Panc1 (cell line): ENCODE measurements at regions not wholly inside any gene's neighbourhood (a gene's known extent, or its start where the extent isn't known, plus 50 kb on each side); places are given as distances from the start of the nearest gene placed in this dataset.

Source experiments
- ATAC-seq: fragments of 200-7000 bp; cut with Tn5 transposase; 2 replicates; pipeline ENCODE4 v1.9.1; 2020; ENCODE audit warnings: mild to moderate bottlenecking, moderate library complexity
- BruUV-seq: library from RNA; stranded (reverse); fragments of 400-500 nt; replicated peaks from 2 replicates; lab custom pipeline; 2021; lab: Mats Ljungman, UMichigan
- CTCF ChIA-PET: fragments of 300-600 bp; sonication (Branson Sonifier 250); formaldehyde crosslinking; loops from one replicate; lab custom pipeline; 2022; ENCODE audit warnings: antibody characterized with exemption; lab: Charles Lee
- POLR2A ChIA-PET: fragments of 300-600 bp; sonication (Branson Sonifier 250); formaldehyde crosslinking; loops from one replicate; lab custom pipeline; 2022; ENCODE audit warnings: antibody characterized with exemption; lab: Charles Lee
- DNase-seq: peaks from one replicate; pipeline ENCODE4 v3.0.0-alpha.2; 2010; ENCODE audit warnings: low read depth, low spot score
- H3K27ac ChIP-seq: 2 replicates; pipeline ENCODE4 v1.5.1; 2011; ENCODE audit warnings: mild to moderate bottlenecking, low read length, inconsistent platforms
- H3K27me3 ChIP-seq: fragments of 200-500 bp; sonication (Bioruptor generic); 2 replicates; pipeline ENCODE4 v1.6.0; 2014; ENCODE audit warnings: low read length, inconsistent platforms; ENCODE audit not compliant: control insufficient read depth, insufficient read depth
- H3K36me3 ChIP-seq: fragments of 200-500 bp; sonication (Bioruptor generic); 2 replicates; pipeline ENCODE4 v1.5.1; 2014; ENCODE audit warnings: inconsistent platforms, mild to moderate bottlenecking, low read length, moderate library complexity; ENCODE audit not compliant: control insufficient read depth, insufficient read depth
- H3K4me1 ChIP-seq: 2 replicates; pipeline ENCODE4 v1.5.1; 2011; ENCODE audit warnings: inconsistent platforms, mild to moderate bottlenecking, low read length, moderate library complexity; ENCODE audit not compliant: control insufficient read depth, insufficient read depth
- H3K4me3 ChIP-seq, 2 experiments: 2 replicates each; pipeline ENCODE4 v1.5.1; 2011 to 2012; ENCODE audit warnings: low read depth in 2 of 2, low read length in 2 of 2, mild to moderate bottlenecking in 2 of 2, inconsistent platforms in 1 of 2, moderate library complexity in 1 of 2
- H3K9me3 ChIP-seq: fragments of 200-500 bp; sonication (Bioruptor generic); 2 replicates; pipeline ENCODE4 v1.5.1; 2014; ENCODE audit warnings: low read depth, mild to moderate bottlenecking, inconsistent platforms, low read length, moderate library complexity; ENCODE audit not compliant: control insufficient read depth, insufficient read depth
- POLR2AphosphoS5 ChIP-seq: IDR thresholded peaks from 2 replicates; pipeline ENCODE4 v1.6.1; 2012; ENCODE audit warnings: mild to moderate bottlenecking, low read depth, low read length, moderate library complexity
- SIN3A ChIP-seq: IDR thresholded peaks from 2 replicates; pipeline ENCODE4 v1.6.1; 2012; ENCODE audit warnings: low read depth, mild to moderate bottlenecking, low read length, moderate library complexity, borderline replicate concordance; ENCODE audit not compliant: insufficient read depth
- TCF7L2 ChIP-seq: IDR thresholded peaks from 2 replicates; pipeline ENCODE4 v1.6.1; 2011; ENCODE audit warnings: mild to moderate bottlenecking, low read depth, low read length, inconsistent platforms
- in situ Hi-C: cut with HindIII; loops from 2 replicates; pipeline ENCODE4 v1.10.0; 2016; ENCODE audit warnings: low sequenced_read_pairs, low pct_unique_long_range_greater_than_20kb
- intact Hi-C: fragments of 100-400 bp; cut with micrococcal nuclease; formaldehyde crosslinking; loops from one replicate; pipeline ENCODE4 v1.10.0; 2022; ENCODE audit not compliant: unreplicated experiment
- TF ChIP-seq, protein P1 (sequence below), 2 experiments: IDR thresholded peaks; 2 replicates each; pipeline ENCODE4 v1.6.1; 2011 to 2012; ENCODE audit warnings: low read depth in 2 of 2, control low read depth in 1 of 2, low read length in 1 of 2, mild to moderate bottlenecking in 1 of 2, moderate library complexity in 1 of 2; ENCODE audit not compliant: insufficient read depth in 1 of 2
- TF ChIP-seq, protein P2 (sequence below): fragments of 450-650 bp; IDR thresholded peaks from 2 replicates; pipeline ENCODE4 v1.5.1; 2017; ENCODE audit warnings: mild to moderate bottlenecking

DNA sequence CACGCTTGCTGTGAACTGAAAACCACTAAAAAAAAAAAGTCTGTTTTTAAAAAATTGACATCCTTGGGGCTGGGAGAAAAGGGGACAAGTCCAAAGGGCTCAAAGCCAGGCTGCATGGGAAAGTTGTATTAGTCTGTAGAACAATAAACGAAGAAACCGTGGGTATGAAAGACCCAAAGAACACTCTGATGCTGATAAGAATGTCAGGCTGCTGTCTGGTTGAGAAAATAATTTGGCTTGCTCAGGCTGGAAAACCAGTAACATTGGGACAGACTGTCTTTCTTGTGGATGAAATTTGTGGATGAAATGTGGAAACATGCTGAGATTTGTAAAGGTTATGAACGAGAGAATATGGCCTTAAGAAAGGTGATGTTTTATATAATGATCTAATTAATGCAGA, 68.5 kb upstream of the HSPB3 start:
- DNase-seq: no peak
- no peaks in the 10 kb centered on the region for H3K4me1 ChIP-seq
- H3K9me3 ChIP-seq: no peaks in the 10 kb centered on the region
- no peak for ATAC-seq
- POLR2A ChIA-PET: no interaction called here
- H3K4me3 ChIP-seq: no peak overlapping the region
- no peaks in the 10 kb centered on the region for H3K36me3 ChIP-seq
- no TSS peak for BruUV-seq
- CTCF ChIA-PET: no interaction called here
- TF ChIP-seq, protein P1, sequence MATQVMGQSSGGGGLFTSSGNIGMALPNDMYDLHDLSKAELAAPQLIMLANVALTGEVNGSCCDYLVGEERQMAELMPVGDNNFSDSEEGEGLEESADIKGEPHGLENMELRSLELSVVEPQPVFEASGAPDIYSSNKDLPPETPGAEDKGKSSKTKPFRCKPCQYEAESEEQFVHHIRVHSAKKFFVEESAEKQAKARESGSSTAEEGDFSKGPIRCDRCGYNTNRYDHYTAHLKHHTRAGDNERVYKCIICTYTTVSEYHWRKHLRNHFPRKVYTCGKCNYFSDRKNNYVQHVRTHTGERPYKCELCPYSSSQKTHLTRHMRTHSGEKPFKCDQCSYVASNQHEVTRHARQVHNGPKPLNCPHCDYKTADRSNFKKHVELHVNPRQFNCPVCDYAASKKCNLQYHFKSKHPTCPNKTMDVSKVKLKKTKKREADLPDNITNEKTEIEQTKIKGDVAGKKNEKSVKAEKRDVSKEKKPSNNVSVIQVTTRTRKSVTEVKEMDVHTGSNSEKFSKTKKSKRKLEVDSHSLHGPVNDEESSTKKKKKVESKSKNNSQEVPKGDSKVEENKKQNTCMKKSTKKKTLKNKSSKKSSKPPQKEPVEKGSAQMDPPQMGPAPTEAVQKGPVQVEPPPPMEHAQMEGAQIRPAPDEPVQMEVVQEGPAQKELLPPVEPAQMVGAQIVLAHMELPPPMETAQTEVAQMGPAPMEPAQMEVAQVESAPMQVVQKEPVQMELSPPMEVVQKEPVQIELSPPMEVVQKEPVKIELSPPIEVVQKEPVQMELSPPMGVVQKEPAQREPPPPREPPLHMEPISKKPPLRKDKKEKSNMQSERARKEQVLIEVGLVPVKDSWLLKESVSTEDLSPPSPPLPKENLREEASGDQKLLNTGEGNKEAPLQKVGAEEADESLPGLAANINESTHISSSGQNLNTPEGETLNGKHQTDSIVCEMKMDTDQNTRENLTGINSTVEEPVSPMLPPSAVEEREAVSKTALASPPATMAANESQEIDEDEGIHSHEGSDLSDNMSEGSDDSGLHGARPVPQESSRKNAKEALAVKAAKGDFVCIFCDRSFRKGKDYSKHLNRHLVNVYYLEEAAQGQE (IDR thresholded peaks at IDR 0.05; ENCODE audit: insufficient read depth in 1 of 2, low read depth in 2 of 2, low read length in 1 of 2): no peak
- TF ChIP-seq TCF7L2 (no peak), SIN3A (no peak), POLR2AphosphoS5 (no peak)
- TF ChIP-seq, protein P2, sequence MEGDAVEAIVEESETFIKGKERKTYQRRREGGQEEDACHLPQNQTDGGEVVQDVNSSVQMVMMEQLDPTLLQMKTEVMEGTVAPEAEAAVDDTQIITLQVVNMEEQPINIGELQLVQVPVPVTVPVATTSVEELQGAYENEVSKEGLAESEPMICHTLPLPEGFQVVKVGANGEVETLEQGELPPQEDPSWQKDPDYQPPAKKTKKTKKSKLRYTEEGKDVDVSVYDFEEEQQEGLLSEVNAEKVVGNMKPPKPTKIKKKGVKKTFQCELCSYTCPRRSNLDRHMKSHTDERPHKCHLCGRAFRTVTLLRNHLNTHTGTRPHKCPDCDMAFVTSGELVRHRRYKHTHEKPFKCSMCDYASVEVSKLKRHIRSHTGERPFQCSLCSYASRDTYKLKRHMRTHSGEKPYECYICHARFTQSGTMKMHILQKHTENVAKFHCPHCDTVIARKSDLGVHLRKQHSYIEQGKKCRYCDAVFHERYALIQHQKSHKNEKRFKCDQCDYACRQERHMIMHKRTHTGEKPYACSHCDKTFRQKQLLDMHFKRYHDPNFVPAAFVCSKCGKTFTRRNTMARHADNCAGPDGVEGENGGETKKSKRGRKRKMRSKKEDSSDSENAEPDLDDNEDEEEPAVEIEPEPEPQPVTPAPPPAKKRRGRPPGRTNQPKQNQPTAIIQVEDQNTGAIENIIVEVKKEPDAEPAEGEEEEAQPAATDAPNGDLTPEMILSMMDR: no peak
- no peak overlapping the region for H3K27ac ChIP-seq
- in situ Hi-C loops (no loop called here), intact Hi-C loops (no loop called here)
- H3K27me3 ChIP-seq: no peaks in the 10 kb centered on the region

DNA sequence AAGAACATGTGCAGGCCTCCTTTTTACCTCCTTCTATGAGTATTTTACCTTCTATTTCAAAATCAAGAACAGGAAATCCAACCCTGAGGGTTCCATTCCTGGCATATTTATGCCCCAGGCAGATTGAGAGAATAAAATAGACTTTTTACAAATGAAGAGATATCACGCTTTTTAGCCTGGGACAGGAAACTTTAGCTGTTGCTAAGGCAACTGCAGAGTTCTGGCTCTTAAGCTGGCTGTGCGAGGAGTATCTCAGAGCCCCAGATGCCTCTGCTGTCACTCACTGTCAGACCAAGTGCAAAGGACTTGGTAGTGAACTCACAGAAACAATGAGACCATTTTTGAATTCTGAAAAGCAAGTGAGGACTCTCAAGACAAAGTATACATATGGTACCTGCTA, 69.5 kb upstream of the HSPB3 start:
- in situ Hi-C loops: no loop called here
- Histone ChIP-seq H3K4me1 (no peaks in the 10 kb centered on the region), H3K36me3 (no peaks in the 10 kb centered on the region), H3K27ac (no peak overlapping the region), H3K27me3 (no peaks in the 10 kb centered on the region), H3K9me3 (no peaks in the 10 kb centered on the region), H3K4me3 (no peak overlapping the region)
- TF ChIP-seq POLR2AphosphoS5 (no peak), TCF7L2 (no peak), SIN3A (no peak)
- TF ChIP-seq, protein P1 (IDR thresholded peaks at IDR 0.05; ENCODE audit: insufficient read depth in 1 of 2, low read depth in 2 of 2, low read length in 1 of 2): no peak
- TF ChIP-seq, protein P2: no peak
- ChIA-PET CTCF (no interaction called here), POLR2A (no interaction called here)
- BruUV-seq: no TSS peak
- intact Hi-C loops: no loop called here
- DNase-seq: no peak
- ATAC-seq: no peak
